Lower leg skin (tissue), 4 donors: ENCODE measurements at regions not wholly inside any gene's neighbourhood (a gene's known extent, or its start where the extent isn't known, plus 50 kb on each side); places are given as distances from the start of the nearest gene placed in this dataset.
A peak's percentile ranks its signal among the peaks of the same experiment; 100 is the strongest.

ENCODE experiments used
- DNase-seq, 2 donors: peaks; one replicate each; pipeline ENCODE4 v3.0.0-alpha.2; 2019; ENCODE audit warnings: low spot score in 2 of 2
- H3K4me3 ChIP-seq: fragments of 200-600 bp; sonication (generic); 2 replicates; pipeline ENCODE4 v1.5.1; 2017; ENCODE audit warnings: mild to moderate bottlenecking, low read depth; ENCODE audit not compliant: poor library complexity, severe bottlenecking
- CTCF ChIP-seq, 3 donors: fragments of 450-650 bp; IDR thresholded peaks; one replicate each; pipeline ENCODE4 v1.5.1; 2016; ENCODE audit warnings: antibody characterized with exemption in 3 of 3, mild to moderate bottlenecking in 3 of 3, moderate library complexity in 2 of 3
- POLR2A ChIP-seq, 2 donors: fragments of 450-650 bp; IDR thresholded peaks; one replicate each; pipeline ENCODE4 v1.6.1; 2016 to 2017; ENCODE audit warnings: antibody characterized with exemption in 2 of 2, mild to moderate bottlenecking in 1 of 2, moderate library complexity in 1 of 2
- WGBS, 2 donors: methylation state at CpG; one replicate each; pipeline ENCODE4 v1.1.5; 2018; 5-methylcytosine and 5-hydroxymethylcytosine counted together
- intact Hi-C: fragments of 100-400 bp; cut with DNase I; formaldehyde crosslinking; loops from one replicate; pipeline ENCODE4 v1.15.0; 2023; ENCODE audit warnings: low total_unique reads

- TF ChIP-seq POLR2A (IDR thresholded peaks at IDR 0.05) (no peak), CTCF (IDR thresholded peaks at IDR 0.05) (no peak)
- no peak overlapping the region for H3K4me3 ChIP-seq
- WGBS, 2 donors = 94 to 100% methylated on average over 1 of the region's 1 CpG
- DNase-seq = peak in 1 of 2 donors; percentile 31
- intact Hi-C loops = no loop called here
These were observed 488.9 kb upstream of the JARID2 start for GRCh38 chr6:14757014-14757413.

DNA sequence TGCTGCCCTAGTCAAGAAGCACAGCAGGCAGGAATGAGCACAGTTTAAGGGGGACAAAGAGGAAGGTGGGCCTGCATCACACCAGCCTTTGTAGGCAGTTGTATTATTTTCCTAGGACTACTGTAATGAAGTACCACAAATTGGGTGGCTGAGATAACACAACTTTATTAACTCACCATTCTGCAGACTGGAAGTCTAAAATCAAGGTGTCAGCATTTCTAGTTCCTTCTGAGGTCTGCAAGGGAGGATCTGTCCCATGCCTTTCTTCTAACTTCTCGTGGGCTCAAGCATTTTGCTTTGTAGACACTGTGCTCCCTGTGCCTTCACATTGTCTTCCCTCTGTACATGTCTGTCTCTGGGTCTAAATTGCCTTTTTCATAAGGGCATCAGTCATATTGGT is 488.5 kb upstream of the JARID2 start:
- WGBS, 2 donors = 95 to 100% methylated on average over 1 of the region's 1 CpG
- no peak overlapping the region for H3K4me3 ChIP-seq
- DNase-seq = peak in 1 of 2 donors; percentile 29
- TF ChIP-seq POLR2A (IDR thresholded peaks at IDR 0.05) (no peak), CTCF (IDR thresholded peaks at IDR 0.05) (no peak)
- intact Hi-C loops = no loop called here

- TF ChIP-seq CTCF (IDR thresholded peaks at IDR 0.05) (no peak), POLR2A (IDR thresholded peaks at IDR 0.05) (no peak)
- no peak overlapping the region for H3K4me3 ChIP-seq
- intact Hi-C loops = no loop called here
- WGBS, 2 donors = 61 to 67% methylated on average over 8 of the region's 8 CpGs
- DNase-seq = peak in 1 of 2 donors; percentile 42
These were observed 487.3 kb upstream of the JARID2 start for GRCh38 chr6:14758421-14759081.

GRCh38 chr6:14759976-14760672 is 485.7 kb upstream of the JARID2 start:
- DNase-seq = no peak
- TF ChIP-seq CTCF (IDR thresholded peaks at IDR 0.05) (no peak), POLR2A (IDR thresholded peaks at IDR 0.05) (no peak)
- WGBS, 2 donors = 95% methylated on average over 4 of the region's 4 CpGs
- intact Hi-C loops = no loop called here
- no peak overlapping the region for H3K4me3 ChIP-seq

DNA sequence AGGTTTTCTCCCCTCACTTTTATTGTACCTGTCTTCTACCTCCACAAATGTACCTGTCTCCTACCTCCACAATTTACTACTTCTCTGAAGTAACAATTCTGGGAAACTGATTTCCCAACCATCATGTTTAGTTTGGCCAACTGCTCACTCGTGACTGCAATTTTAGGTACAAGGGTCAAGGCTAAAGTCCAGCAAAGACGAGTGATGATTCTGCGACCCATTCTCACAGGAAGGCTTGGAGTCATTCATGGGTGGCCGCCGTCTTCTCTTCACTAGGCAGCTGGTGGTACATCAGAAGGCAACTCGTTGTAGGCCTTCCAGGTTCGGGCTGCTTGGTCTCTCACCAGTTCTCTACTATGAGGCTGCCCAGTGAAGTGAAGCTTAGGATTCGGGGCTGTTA is 483.8 kb upstream of the JARID2 start:
- peak in 1 of 2 donors; percentile 31 for DNase-seq
- H3K4me3 ChIP-seq = no peak overlapping the region
- intact Hi-C loops = no loop called here
- no peak for TF ChIP-seq CTCF (IDR thresholded peaks at IDR 0.05)
- TF ChIP-seq POLR2A (IDR thresholded peaks at IDR 0.05) = no peak
- 92% methylated on average over 8 of the region's 8 CpGs for WGBS, 2 donors
